A549 (cell line): ENCODE measurements at regions not wholly inside any gene's neighbourhood (a gene's known extent, or its start where the extent isn't known, plus 50 kb on each side); places are given as distances from the start of the nearest gene placed in this dataset.

ENCODE experiments used
- ATAC-seq, 2 experiments: fragments of 200-7000 bp in 1 of 2; fragments of >200 bp in 1 of 2; cut with Nextera tagmentation in 1 of 2; cut with Tn5 transposase in 1 of 2; 3 replicates each; pipeline versions ENCODE4 v1.8.0 to v1.9.1; 2018 to 2020; ENCODE audit warnings: mild to moderate bottlenecking in 1 of 2, moderate library complexity in 1 of 2
- CTCF ChIA-PET: fragments of 300-600 bp; sonication (Branson Sonifier 250); formaldehyde crosslinking; extraction: SDS; loops from one replicate; lab custom pipeline; 2021; ENCODE audit warnings: antibody characterized with exemption, inconsistent platforms; lab: Yijun Ruan, JAX
- POLR2A ChIA-PET: fragments of 350-600 bp; formaldehyde crosslinking; extraction: SDS; loops from one replicate; lab custom pipeline; 2021; ENCODE audit warnings: antibody characterized with exemption, inconsistent platforms; lab: Yijun Ruan, JAX
- DNase-seq, 2 experiments: peaks; one replicate each; pipeline versions ENCODE4 v3.0.0 to v3.0.0-alpha.2; 2011 to 2016; ENCODE audit warnings: low read depth in 1 of 2, low spot score in 1 of 2
- FAIRE-seq: peaks from 2 replicates; lab custom pipeline; 2011; peaks lifted over from hg19 to GRCh38; lab: Jason Lieb, UNC
- H3K27ac ChIP-seq, 2 experiments: fragments of >200 bp; sonication (Bioruptor Twin); formaldehyde crosslinking; 3 replicates each; pipeline ENCODE4 v1.5.1; 2016 to 2017
- H3K4me1 ChIP-seq: fragments of >200 bp; sonication (Bioruptor Twin); formaldehyde crosslinking; 3 replicates; pipeline ENCODE4 v1.6.1; 2016
- H3K4me2 ChIP-seq: fragments of >200 bp; sonication (Bioruptor Twin); formaldehyde crosslinking; 3 replicates; pipeline ENCODE4 v1.6.1; 2016
- H3K4me3 ChIP-seq: fragments of >200 bp; sonication (Bioruptor Twin); formaldehyde crosslinking; 3 replicates; pipeline ENCODE4 v1.5.1; 2016
- H3K9me3 ChIP-seq: fragments of >200 bp; sonication (Bioruptor Twin); formaldehyde crosslinking; 3 replicates; pipeline ENCODE4 v1.6.1; 2016
- BHLHE40 ChIP-seq: IDR thresholded peaks from 2 replicates; pipeline ENCODE4 v1.6.1; 2012; ENCODE audit warnings: low read depth, low read length, inconsistent platforms
- CBX8 ChIP-seq: fragments of 200-600 bp; sonication (generic); IDR thresholded peaks from 2 replicates; pipeline ENCODE4 v1.6.1; 2016
- CEBPB ChIP-seq, 2 experiments: fragments of >200 bp in 1 of 2; sonication (Bioruptor Twin) in 1 of 2; formaldehyde crosslinking in 1 of 2; IDR thresholded peaks; 2 replicates each; pipeline ENCODE4 v1.6.1; 2012 to 2016
- CHD4 ChIP-seq: fragments of 200-600 bp; sonication (generic); IDR thresholded peaks from 2 replicates; pipeline ENCODE4 v1.6.1; 2016; ENCODE audit warnings: antibody characterized with exemption, mild to moderate bottlenecking, borderline replicate concordance
- ESRRA ChIP-seq: fragments of 150-350 bp; IDR thresholded peaks from 2 replicates; pipeline ENCODE4 v1.6.1; 2014; ENCODE audit warnings: mild to moderate bottlenecking, low read length, borderline replicate concordance
- FOSL2 ChIP-seq, 2 experiments: fragments of 450-650 bp in 1 of 2; fragments of >200 bp in 1 of 2; sonication (Bioruptor Twin) in 1 of 2; formaldehyde crosslinking; IDR thresholded peaks; 2 replicates each; pipeline versions ENCODE4 v1.5.0 to v1.6.1; 2016 to 2020; ENCODE audit warnings: mild to moderate bottlenecking in 1 of 2, moderate library complexity in 1 of 2
- FOXS1 ChIP-seq: fragments of 250-450 bp; sonication (Bioruptor Pico); IDR thresholded peaks from 2 replicates; pipeline ENCODE4 v1.5.0; 2020; ENCODE audit warnings: mild to moderate bottlenecking, moderate library complexity
- GATA3 ChIP-seq: IDR thresholded peaks from 2 replicates; pipeline ENCODE4 v1.6.1; 2012; ENCODE audit warnings: borderline replicate concordance
- HDAC2 ChIP-seq: fragments of 200-600 bp; sonication (generic); IDR thresholded peaks from 2 replicates; pipeline ENCODE4 v1.6.1; 2016
- HES2 ChIP-seq: fragments of >200 bp; sonication (Bioruptor Twin); formaldehyde crosslinking; IDR thresholded peaks from 2 replicates; pipeline ENCODE4 v1.6.1; 2016
- HOXA7 ChIP-seq: fragments of 250-450 bp; sonication (Bioruptor Pico); IDR thresholded peaks from 2 replicates; pipeline ENCODE4 v1.5.0; 2020; ENCODE audit warnings: mild to moderate bottlenecking, moderate library complexity
- JUN ChIP-seq, 2 experiments: fragments of >200 bp; sonication (Bioruptor Twin); formaldehyde crosslinking; IDR thresholded peaks; 2 replicates in 1 of 2; 3 replicates in 1 of 2; pipeline ENCODE4 v1.6.1; 2016 to 2017
- JUNB ChIP-seq: fragments of >200 bp; sonication (Bioruptor Twin); formaldehyde crosslinking; IDR thresholded peaks from 2 replicates; pipeline ENCODE4 v1.6.1; 2016
- KDM1A ChIP-seq: fragments of 200-600 bp; sonication (generic); IDR thresholded peaks from 2 replicates; pipeline ENCODE4 v1.6.1; 2016; ENCODE audit warnings: low read depth, mild to moderate bottlenecking
- MAFK ChIP-seq: fragments of 450-650 bp; IDR thresholded peaks from 2 replicates; pipeline ENCODE4 v1.6.1; 2014; ENCODE audit not compliant: partially characterized antibody
- MAZ ChIP-seq: fragments of 150-350 bp; IDR thresholded peaks from 2 replicates; pipeline ENCODE4 v1.6.1; 2014; ENCODE audit warnings: antibody characterized with exemption, low read depth, low read length, borderline replicate concordance
- MYC ChIP-seq: IDR thresholded peaks from 2 replicates; pipeline ENCODE4 v1.6.1; 2012; ENCODE audit warnings: mild to moderate bottlenecking, inconsistent platforms, low read length, improper control_type of control experiment, borderline replicate concordance
- NPAS2 ChIP-seq: fragments of 250-450 bp; sonication (Bioruptor Pico); IDR thresholded peaks from 2 replicates; pipeline ENCODE4 v1.8.0; 2022; ENCODE audit warnings: mild to moderate bottlenecking, moderate library complexity, borderline replicate concordance
- PBX3 ChIP-seq: IDR thresholded peaks from 2 replicates; pipeline ENCODE4 v1.6.1; 2012
- PHF8 ChIP-seq: fragments of 200-600 bp; sonication (generic); IDR thresholded peaks from 2 replicates; pipeline ENCODE4 v1.6.1; 2016; ENCODE audit warnings: low read depth, mild to moderate bottlenecking, antibody characterized with exemption, moderate library complexity, borderline replicate concordance
- RCOR1 ChIP-seq: fragments of 150-350 bp; IDR thresholded peaks from 2 replicates; pipeline ENCODE4 v1.6.1; 2014; ENCODE audit warnings: antibody characterized with exemption, low read length, low read depth
- SMC3 ChIP-seq: fragments of >200 bp; sonication (Bioruptor Twin); formaldehyde crosslinking; IDR thresholded peaks from 3 replicates; pipeline ENCODE4 v1.6.1; 2018; ENCODE audit warnings: inconsistent platforms
- TP53 ChIP-seq: fragments of 250-450 bp; sonication (Bioruptor Pico); IDR thresholded peaks from 2 replicates; pipeline ENCODE4 v1.5.0; 2021; ENCODE audit warnings: mild to moderate bottlenecking, moderate library complexity
- ZC3H11A ChIP-seq: fragments of 450-650 bp; IDR thresholded peaks from 2 replicates; pipeline ENCODE4 v1.6.1; 2014; ENCODE audit warnings: antibody characterized with exemption, mild to moderate bottlenecking
- ZFP36 ChIP-seq: fragments of 450-650 bp; IDR thresholded peaks from 2 replicates; pipeline ENCODE4 v1.6.1; 2014; ENCODE audit warnings: borderline replicate concordance; ENCODE audit not compliant: partially characterized antibody
- ZNF302 ChIP-seq: fragments of 250-450 bp; sonication (Bioruptor Pico); IDR thresholded peaks from 2 replicates; pipeline ENCODE4 v1.9.0; 2021; ENCODE audit warnings: inconsistent platforms, mild to moderate bottlenecking, moderate library complexity
- WGBS: methylation state at CpG from one replicate; pipeline ENCODE4 v1.1.6; 2017; ENCODE audit errors: missing lambda C conversion rate; 5-methylcytosine and 5-hydroxymethylcytosine counted together
- TF ChIP-seq, protein P1 (sequence below): IDR thresholded peaks from 2 replicates; pipeline ENCODE4 v1.6.1; 2012; ENCODE audit warnings: low read depth, borderline replicate concordance
- TF ChIP-seq, protein P2 (sequence below): fragments of >200 bp; sonication (Bioruptor Twin); formaldehyde crosslinking; IDR thresholded peaks from 3 replicates; pipeline ENCODE4 v1.6.1; 2016
- TF ChIP-seq, protein P3 (sequence below): IDR thresholded peaks from 2 replicates; pipeline ENCODE4 v1.6.1; 2012

DNA sequence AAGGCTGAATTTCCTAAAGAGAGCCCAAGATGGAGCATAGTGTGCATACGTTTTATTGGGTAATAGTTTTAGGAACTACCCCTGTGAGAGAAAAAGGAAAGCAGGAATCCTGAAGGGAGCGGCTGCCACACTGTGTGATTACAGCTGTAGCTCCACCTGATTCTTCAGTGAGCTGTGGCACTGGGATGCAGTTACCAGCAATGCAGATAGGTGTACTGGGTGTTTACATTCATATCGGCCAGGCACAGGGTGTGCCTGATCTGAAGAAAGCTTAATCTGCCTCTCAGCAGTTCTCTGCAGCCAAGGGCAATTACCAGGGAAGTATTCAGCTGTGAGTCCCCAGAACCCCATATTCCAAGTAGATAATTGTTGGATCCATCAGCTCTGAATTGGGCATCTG, 1541.8 kb downstream of the EFNB2 start:
- ChIA-PET POLR2A (no interaction called here), CTCF (no interaction called here)
- no peak overlapping the region for H3K4me3 ChIP-seq
- no peak for FAIRE-seq
- DNase-seq, result no peak
- 0% methylated on average over 3 of the region's 3 CpGs for WGBS
- ATAC-seq, result no peak
- H3K27ac ChIP-seq, result no peak overlapping the region
- H3K4me2 ChIP-seq, result no peak overlapping the region
- H3K4me1 ChIP-seq, result no peaks in the 10 kb centered on the region
- H3K9me3 ChIP-seq, result no peaks in the 10 kb centered on the region
- TF ChIP-seq ZFP36, result no peak
- no peak for TF ChIP-seq MAZ
- no peak for TF ChIP-seq FOSL2 (IDR thresholded peaks at IDR 0.05)
- no peak for TF ChIP-seq FOSL2 (CRISPR knock-in tag; IDR thresholded peaks at IDR 0.05)
- no peak for TF ChIP-seq SMC3
- no peak for TF ChIP-seq MAFK
- no peak for TF ChIP-seq HDAC2
- no peak for TF ChIP-seq CEBPB (IDR thresholded peaks at IDR 0.05)
- no peak for TF ChIP-seq ESRRA
- no peak for TF ChIP-seq NPAS2
- TF ChIP-seq TP53 (CRISPR knock-in tag), result no peak
- TF ChIP-seq PBX3, result no peak

DNA sequence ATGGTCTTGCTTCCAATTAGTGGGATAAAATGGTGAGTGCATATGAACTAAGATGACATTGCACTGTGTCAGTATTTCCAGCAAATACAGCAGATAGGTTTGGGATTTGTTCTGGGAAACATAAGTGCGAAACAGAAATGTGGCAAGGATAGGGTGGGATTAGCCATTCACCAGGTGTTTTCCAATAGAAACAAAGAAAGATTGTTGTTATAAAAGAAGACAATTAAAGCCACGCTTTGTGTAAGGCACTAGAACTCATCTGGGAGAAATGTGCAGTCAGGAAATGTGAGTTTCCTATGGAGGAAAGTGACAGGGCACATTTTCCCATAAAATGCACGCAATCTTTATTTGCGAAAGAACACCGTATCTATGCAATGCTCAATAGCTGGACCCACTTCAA, 1547.8 kb downstream of the EFNB2 start:
- TF ChIP-seq RCOR1, result no peak
- TF ChIP-seq GATA3, result no peak
- no peak for TF ChIP-seq CEBPB (IDR thresholded peaks at IDR 0.05)
- TF ChIP-seq ZC3H11A, result no peak
- no peak for ATAC-seq
- POLR2A ChIA-PET, result no interaction called here
- no peak overlapping the region for H3K27ac ChIP-seq
- DNase-seq, result no peak
- CTCF ChIA-PET, result no interaction called here
- no peaks in the 10 kb centered on the region for H3K4me1 ChIP-seq
- no peak for FAIRE-seq
- no peak overlapping the region for H3K4me2 ChIP-seq
- H3K9me3 ChIP-seq, result no peaks in the 10 kb centered on the region
- H3K4me3 ChIP-seq, result no peak overlapping the region
- 47% methylated on average over 5 of the region's 5 CpGs for WGBS

- TF ChIP-seq BHLHE40 (no peak), PHF8 (no peak), HES2 (no peak), NPAS2 (no peak), CHD4 (no peak), FOXS1 (CRISPR knock-in tag) (no peak), MAZ (no peak), HOXA7 (CRISPR knock-in tag) (no peak), JUN (IDR thresholded peaks at IDR 0.05) (no peak), KDM1A (no peak), ZNF302 (CRISPR knock-in tag) (no peak), CBX8 (no peak), SMC3 (no peak), MYC (no peak), JUNB (no peak)
- TF ChIP-seq, protein P1, sequence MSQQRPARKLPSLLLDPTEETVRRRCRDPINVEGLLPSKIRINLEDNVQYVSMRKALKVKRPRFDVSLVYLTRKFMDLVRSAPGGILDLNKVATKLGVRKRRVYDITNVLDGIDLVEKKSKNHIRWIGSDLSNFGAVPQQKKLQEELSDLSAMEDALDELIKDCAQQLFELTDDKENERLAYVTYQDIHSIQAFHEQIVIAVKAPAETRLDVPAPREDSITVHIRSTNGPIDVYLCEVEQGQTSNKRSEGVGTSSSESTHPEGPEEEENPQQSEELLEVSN, result no peak
- TF ChIP-seq, protein P2, sequence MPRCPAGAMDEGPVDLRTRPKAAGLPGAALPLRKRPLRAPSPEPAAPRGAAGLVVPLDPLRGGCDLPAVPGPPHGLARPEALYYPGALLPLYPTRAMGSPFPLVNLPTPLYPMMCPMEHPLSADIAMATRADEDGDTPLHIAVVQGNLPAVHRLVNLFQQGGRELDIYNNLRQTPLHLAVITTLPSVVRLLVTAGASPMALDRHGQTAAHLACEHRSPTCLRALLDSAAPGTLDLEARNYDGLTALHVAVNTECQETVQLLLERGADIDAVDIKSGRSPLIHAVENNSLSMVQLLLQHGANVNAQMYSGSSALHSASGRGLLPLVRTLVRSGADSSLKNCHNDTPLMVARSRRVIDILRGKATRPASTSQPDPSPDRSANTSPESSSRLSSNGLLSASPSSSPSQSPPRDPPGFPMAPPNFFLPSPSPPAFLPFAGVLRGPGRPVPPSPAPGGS, result no peak
- TF ChIP-seq, protein P3, sequence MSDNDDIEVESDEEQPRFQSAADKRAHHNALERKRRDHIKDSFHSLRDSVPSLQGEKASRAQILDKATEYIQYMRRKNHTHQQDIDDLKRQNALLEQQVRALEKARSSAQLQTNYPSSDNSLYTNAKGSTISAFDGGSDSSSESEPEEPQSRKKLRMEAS, result no peak
- 20% methylated on average over 2 of the region's 2 CpGs for WGBS
- Histone ChIP-seq H3K27ac (no peak overlapping the region), H3K4me1 (no peaks in the 10 kb centered on the region), H3K4me2 (no peak overlapping the region), H3K4me3 (no peak overlapping the region), H3K9me3 (no peaks in the 10 kb centered on the region)
- CTCF ChIA-PET, result no interaction called here
- FAIRE-seq (no peak), DNase-seq (no peak), ATAC-seq (no peak)
- POLR2A ChIA-PET, result no interaction called here
These were observed 1551.1 kb downstream of the EFNB2 start for GRCh38 chr13:104984296-104984818.
